ENCODE measurements at regions not wholly inside any gene's neighbourhood (a gene's known extent, or its start where the extent isn't known, plus 50 kb on each side); places are given as distances from the start of the nearest gene placed in this dataset.

DNA sequence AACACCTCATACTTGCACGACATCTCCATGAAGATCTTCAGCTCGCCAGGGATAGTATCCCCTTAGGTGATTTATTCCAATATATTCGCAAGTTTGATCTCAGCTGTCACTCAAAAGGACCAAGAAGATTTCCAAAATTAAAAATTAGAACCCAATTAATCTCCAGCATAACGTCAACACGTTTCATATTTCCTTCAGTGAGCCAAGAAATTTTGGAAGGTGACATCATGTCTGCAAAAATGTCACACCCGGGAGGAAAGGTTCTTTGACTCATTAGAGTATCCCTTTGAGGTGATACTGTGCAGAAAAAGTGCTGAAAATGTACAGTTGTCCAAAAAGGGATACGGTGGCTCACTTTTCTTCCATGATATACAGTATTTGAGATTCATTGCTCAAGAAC lies 569.6 kb downstream of the EFNB2 start:
- DNase-seq, result no peak

DNA sequence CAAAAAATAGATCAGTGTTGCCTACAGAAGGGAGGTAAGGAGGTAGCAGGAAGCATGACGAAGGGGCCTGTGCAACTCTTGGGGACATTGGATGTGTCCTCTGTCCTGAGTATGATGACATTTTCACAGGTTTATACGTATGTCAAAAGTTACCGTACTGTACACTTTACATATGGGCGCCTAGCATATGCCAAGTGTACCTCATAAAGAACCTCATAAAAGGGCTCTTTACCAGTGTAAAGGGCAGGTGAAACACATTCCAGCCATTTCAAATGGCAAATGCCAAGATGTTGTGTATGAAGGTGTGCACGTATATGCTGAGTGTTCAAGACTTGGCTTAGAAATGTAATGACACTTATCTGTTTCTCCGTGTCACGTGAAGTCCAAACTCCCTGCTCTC lies 573.4 kb downstream of the EFNB2 start:
- no peak for DNase-seq

- DNase-seq, result no peak
Observed at GRCh38 chr13:105961438-105961837, 574.0 kb downstream of the EFNB2 start.

DNA sequence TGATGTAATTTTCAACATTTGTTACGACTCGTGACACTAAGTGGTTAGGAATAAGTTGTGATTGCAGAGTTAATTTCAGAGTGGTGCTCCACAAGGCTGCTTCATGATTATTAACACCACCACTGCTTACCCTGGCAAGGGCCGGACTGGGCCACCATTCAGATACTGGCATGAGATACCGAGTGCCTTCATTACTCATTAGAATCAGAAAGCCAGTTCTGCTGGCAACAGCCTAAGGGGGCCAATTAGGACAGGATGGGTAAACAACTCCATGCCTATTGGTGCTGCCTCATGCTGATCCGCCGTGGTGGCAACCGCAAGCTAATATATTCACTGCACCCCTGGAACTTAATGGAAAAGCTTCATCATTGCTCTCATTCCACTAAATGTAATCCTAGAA lies 575.1 kb downstream of the EFNB2 start:
- no peak for DNase-seq

- DNase-seq, result no peak
Observed at GRCh38 chr13:105959876-105960275, 575.6 kb downstream of the EFNB2 start.

GRCh38 chr13:105957769-105958438 lies 577.6 kb downstream of the EFNB2 start:
- no peak for DNase-seq

- no peak for DNase-seq
Observed at GRCh38 chr13:105956921-105957320, 578.5 kb downstream of the EFNB2 start.

- DNase-seq, result no peak
Observed at GRCh38 chr13:105952973-105953290, 582.5 kb downstream of the EFNB2 start.

GRCh38 chr13:105952233-105952972 lies 583.1 kb downstream of the EFNB2 start:
- DNase-seq, result no peak

DNA sequence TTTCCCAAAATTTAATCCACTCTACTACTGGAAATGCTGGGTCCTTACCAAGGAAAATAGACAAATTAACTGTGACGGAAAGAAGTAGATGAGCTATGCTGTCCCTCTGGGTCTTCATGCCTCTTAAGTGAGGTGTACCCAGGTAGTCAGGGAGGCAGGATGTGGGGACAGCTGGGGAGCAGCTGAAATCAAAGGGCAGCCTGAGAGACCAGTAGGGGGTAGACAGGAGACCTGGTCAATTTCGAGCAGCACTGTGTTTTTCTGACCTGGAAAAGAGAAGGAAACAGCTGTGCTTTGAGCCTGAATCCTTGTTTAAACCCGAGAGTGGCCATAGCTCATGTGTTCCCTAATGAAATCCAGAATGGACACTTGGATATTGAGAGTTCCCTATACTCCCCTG lies 587.3 kb downstream of the EFNB2 start:
- DNase-seq, result no peak

DNA sequence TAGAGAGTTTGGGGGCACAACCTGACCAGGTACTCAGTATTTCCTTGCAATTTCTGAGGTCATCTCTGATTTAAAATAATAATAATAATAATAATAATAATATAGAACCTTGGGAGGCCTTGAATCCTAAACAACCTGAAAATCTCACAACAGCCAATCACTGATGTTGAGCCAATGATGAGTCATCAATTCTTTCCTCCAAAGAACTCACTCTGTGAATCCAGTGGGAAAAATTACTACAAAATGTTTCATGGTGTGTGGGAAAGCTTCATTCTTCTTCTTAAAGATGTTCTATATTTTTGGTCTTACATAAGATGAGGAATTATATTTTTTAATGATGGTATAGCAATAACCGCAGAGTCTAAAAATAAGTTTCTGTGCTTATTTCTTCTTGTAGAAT lies 594.6 kb downstream of the EFNB2 start:
- no peak for DNase-seq

DNA sequence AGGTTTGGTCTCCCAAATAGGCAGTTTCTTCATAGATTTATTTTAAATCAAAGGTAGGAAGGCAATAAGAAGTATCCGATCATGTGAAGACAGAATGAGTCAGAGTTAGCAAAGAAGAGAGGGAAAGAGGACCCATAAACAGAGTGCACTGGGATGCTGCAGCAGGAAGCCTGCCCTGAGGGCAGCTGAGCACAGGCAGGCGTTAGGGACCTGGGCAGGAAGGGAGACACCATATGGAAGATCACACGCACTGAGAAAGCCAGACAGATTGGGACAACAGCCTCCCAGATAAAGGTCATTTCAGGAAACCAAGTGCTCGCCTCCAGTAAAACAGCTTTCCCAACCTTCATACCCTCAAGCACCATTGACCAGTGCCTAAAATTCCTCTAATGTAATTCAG lies 598.0 kb downstream of the EFNB2 start:
- DNase-seq, result no peak

DNA sequence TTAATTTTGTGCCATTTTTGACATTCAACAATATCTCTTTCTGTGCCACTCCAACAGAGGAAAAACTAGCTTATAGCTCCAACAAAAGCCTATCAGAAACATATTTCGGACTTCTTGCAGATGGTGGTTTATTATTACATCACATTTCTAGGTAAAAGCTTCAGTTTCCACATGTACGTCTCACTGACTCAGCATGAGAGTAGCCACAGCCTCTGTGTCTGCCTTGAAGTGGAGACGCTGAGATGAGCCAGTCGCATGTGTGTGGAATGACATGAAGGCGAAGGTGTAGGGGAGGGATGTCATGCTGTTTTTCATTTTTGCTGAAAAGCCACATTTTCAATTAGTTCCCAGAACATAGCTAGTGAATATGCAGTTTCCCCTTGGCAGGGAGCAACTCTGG lies 598.6 kb downstream of the EFNB2 start:
- no peak for DNase-seq

- no peak for DNase-seq
Observed at GRCh38 chr13:105929505-105929904, 606.0 kb downstream of the EFNB2 start.

DNA sequence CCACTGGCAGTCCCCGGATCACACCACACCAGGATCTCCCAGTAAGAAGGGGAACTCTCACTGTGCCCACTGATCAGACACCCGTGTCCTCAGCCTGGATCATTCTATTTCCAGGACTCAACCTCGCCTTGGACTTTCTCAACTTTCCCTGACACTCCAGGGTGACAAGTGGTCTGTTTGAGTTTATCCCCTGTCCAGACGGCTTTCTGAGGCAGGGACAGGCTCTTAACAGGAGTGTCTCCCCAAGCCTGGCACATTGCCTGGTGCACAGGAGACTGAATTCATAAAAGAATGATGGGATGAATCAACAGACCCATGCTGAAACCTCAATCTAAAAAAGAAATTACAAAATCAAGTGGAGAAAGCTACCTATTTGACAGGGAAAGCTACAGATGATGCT lies 606.6 kb downstream of the EFNB2 start:
- no peak for DNase-seq

DNA sequence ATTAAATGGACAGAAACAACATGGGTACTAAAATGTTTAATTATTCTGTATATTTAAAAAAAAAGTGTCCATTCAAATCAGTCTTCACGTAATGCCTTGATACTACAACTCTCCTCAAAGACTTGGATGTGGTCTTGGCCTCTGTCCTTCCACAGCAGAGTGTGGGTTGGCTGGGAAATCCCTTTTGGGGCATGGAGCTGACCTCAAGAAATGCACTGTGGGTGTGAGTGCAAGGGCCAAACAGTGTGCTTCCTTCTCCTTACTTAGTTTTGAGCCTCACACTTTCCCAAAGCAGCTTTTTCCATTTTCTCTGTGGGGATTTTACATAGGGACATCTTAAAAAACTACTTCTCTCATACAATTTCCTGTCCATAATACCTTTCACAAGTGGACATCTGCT lies 607.4 kb downstream of the EFNB2 start:
- DNase-seq, result no peak

- DNase-seq, result no peak
Observed at GRCh38 chr13:105925496-105925895, 610.0 kb downstream of the EFNB2 start.

- DNase-seq, result no peak
Observed at GRCh38 chr13:105921711-105922110, 613.8 kb downstream of the EFNB2 start.

- DNase-seq, result no peak
Observed at GRCh38 chr13:105920370-105920769, 615.1 kb downstream of the EFNB2 start.

GRCh38 chr13:105918842-105919741 lies 616.4 kb downstream of the EFNB2 start:
- DNase-seq, result no peak

DNA sequence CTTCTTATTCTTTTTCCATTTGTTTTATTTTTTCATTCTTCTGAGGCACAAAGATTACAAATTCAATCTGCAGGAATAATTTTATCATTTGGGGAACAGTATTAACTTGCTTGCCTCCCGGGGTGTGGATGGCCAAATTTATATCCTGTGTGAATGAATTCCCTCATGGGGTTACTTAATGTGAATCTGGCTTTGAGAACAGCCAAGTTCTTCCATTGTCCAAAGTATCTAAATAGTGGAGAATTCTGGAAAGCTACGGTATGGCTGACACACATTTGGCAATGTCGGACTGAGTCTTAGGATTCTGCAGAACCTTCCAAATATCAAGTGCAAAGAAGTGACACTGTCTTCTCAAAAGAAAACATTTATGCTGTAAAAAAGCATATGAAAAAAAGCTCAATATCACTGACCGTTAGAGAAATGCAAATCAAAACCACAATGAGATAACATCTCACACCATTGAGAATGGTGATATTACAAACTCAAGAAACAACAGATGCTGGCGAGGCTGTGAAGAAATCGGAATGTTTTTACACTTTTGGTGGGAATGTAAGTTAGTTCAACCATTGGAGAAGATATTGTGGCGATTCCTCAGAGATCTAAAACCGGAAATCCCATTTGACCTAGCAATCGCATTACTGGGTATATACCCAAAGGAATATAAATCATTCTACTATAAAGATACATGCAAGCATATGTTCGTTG lies 620.2 kb downstream of the EFNB2 start:
- no peak for DNase-seq

GRCh38 chr13:105914291-105915036 lies 621.0 kb downstream of the EFNB2 start:
- no peak for DNase-seq

DNA sequence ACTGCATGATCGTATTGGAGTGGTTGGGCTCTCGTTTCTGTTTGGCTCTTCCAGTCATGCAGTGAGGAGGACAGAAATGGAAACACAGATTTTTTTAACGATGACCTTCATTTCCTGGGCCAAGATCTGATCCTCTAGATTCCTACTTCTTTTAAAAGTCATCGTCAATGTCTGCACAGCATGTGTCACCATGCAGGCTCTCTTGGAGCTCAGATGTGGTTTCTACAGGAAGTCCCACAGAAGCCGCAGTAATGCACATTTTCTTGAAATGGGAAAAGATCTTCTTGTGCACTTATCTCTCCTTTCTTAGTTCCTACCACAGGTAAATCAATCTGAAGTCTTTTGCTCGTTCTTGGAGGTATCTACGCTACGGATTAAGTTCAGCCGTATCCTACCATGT lies 626.9 kb downstream of the EFNB2 start:
- DNase-seq, result no peak
